ENCODE measurements at regions not wholly inside any gene's neighbourhood (a gene's known extent, or its start where the extent isn't known, plus 50 kb on each side); places are given as distances from the start of the nearest gene placed in this dataset.

- no peak for DNase-seq
Observed at GRCh38 chr5:66503203-66503789, 92.9 kb upstream of the MAST4 start.

- DNase-seq = no peak
Observed at GRCh38 chr5:66507106-66507505, 89.1 kb upstream of the MAST4 start.

- no peak for DNase-seq
Observed at GRCh38 chr5:66511491-66511890, 84.7 kb upstream of the MAST4 start.

- DNase-seq = no peak
Observed at GRCh38 chr5:66513130-66513529, 83.1 kb upstream of the MAST4 start.

- DNase-seq = no peak
Observed at GRCh38 chr5:66515209-66515608, 81.0 kb upstream of the MAST4 start.

GRCh38 chr5:66516550-66516949, 79.6 kb upstream of the MAST4 start:
- no peak for DNase-seq

- DNase-seq = peak; percentile 9
Observed at GRCh38 chr5:66517351-66517750, 78.8 kb upstream of the MAST4 start.

- no peak for DNase-seq
Observed at GRCh38 chr5:66518052-66518451, 78.1 kb upstream of the MAST4 start.

GRCh38 chr5:66518753-66519152, 77.4 kb upstream of the MAST4 start:
- peak; percentile 6 for DNase-seq

GRCh38 chr5:66519626-66520025, 76.6 kb upstream of the MAST4 start:
- no peak for DNase-seq

- no peak for DNase-seq
Observed at GRCh38 chr5:66520854-66521253, 75.3 kb upstream of the MAST4 start.

- DNase-seq = no peak
Observed at GRCh38 chr5:66527478-66528035, 68.6 kb upstream of the MAST4 start.

GRCh38 chr5:66529182-66529581, 67.0 kb upstream of the MAST4 start:
- DNase-seq = no peak

GRCh38 chr5:66529704-66530103, 66.5 kb upstream of the MAST4 start:
- DNase-seq = no peak

GRCh38 chr5:66538126-66538525, 58.1 kb upstream of the MAST4 start:
- no peak for DNase-seq

- DNase-seq = no peak
Observed at GRCh38 chr5:66538531-66538930, 57.7 kb upstream of the MAST4 start.

- DNase-seq = no peak
Observed at GRCh38 chr5:66540078-66540477, 56.1 kb upstream of the MAST4 start.

GRCh38 chr5:66542711-66543110, 53.5 kb upstream of the MAST4 start:
- no peak for DNase-seq
